ENCODE measurements at regions not wholly inside any gene's neighbourhood (a gene's known extent, or its start where the extent isn't known, plus 50 kb on each side); places are given as distances from the start of the nearest gene placed in this dataset.

GRCh38 chr10:108436096-108436495 lies 1271.6 kb upstream of the SORCS1 start:
- no peak for FAIRE-seq
- Histone ChIP-seq H3K23me2 (ENCODE audit: low read depth, low read length) (no peaks in the 10 kb centered on the region), H3K79me1 (ENCODE audit: low read depth, low read length) (no peaks in the 10 kb centered on the region), H2AK5ac (ENCODE audit: low read depth, low read length) (no peak overlapping the region), H3K4ac (replicated peaks; ENCODE audit: insufficient read length, low read depth, low read length) (no peak overlapping the region), H2BK20ac (ENCODE audit: low read length) (no peak overlapping the region), H2BK15ac (ENCODE audit: low read length) (no peak overlapping the region), H3K4me3 (ENCODE audit: extremely low read depth in 1 of 4, insufficient read depth in 2 of 4, low read depth in 3 of 4, low read length in 4 of 4) (no peak overlapping the region), H3K9me3 (ENCODE audit: insufficient read depth in 2 of 2, low read depth in 1 of 2, low read length in 1 of 2) (no peaks in the 10 kb centered on the region), H3K79me2 (ENCODE audit: control insufficient read depth in 1 of 2, insufficient read depth in 2 of 2, low read length in 2 of 2) (no peaks in the 10 kb centered on the region), H4K91ac (replicated peaks; ENCODE audit: insufficient read length, low read length) (no peak overlapping the region), H3K9ac (replicated peaks in 1 of 4; ENCODE audit: extremely low read depth in 1 of 4, low read depth in 3 of 4, low read length in 3 of 4) (no peak overlapping the region), H3K36me3 (ENCODE audit: control insufficient read depth in 2 of 4, insufficient read depth in 4 of 4, low read length in 3 of 4) (no peaks in the 10 kb centered on the region), H2BK5ac (ENCODE audit: low read depth, low read length) (no peak overlapping the region; the same call in 1 of the 2 replicates), H2BK12ac (ENCODE audit: low read depth, low read length) (no peak overlapping the region), H2AFZ (ENCODE audit: low read length) (no peak overlapping the region), H2BK120ac (replicated peaks; ENCODE audit: low read depth, low read length) (no peak overlapping the region), H3K56ac (replicated peaks; ENCODE audit: insufficient read length, low read depth, low read length) (no peak overlapping the region), H3K4me1 (replicated peaks in 1 of 4; ENCODE audit: control insufficient read depth in 3 of 4, insufficient read depth in 4 of 4, low read length in 3 of 4) (no peaks in the 10 kb centered on the region), H4K5ac (ENCODE audit: insufficient read length, low read depth, low read length) (no peak overlapping the region), H4K20me1 (replicated peaks in 1 of 2; ENCODE audit: control insufficient read depth in 1 of 2, insufficient read depth in 2 of 2, low read length in 2 of 2) (no peaks in the 10 kb centered on the region), H3K4me2 (ENCODE audit: insufficient read depth in 1 of 2, low read depth in 2 of 2, low read length in 2 of 2) (no peak overlapping the region), H3K23ac (ENCODE audit: insufficient read length) (no peak overlapping the region), H3K27ac (ENCODE audit: low read depth, low read length) (no peak overlapping the region), H4K8ac (ENCODE audit: extremely low read depth, insufficient read depth, low read length) (no peak overlapping the region), H3K14ac (ENCODE audit: insufficient read length) (no peak overlapping the region), H3K18ac (ENCODE audit: extremely low read depth, low read length) (no peak overlapping the region), H3K27me3 (replicated peaks in 1 of 4; ENCODE audit: control insufficient read depth in 3 of 4, extremely low read depth in 1 of 4, insufficient read depth in 3 of 4, low read length in 3 of 4) (no peaks in the 10 kb centered on the region)
- CTCF ChIA-PET (ENCODE audit: partially characterized antibody): no interaction called here
- no peak for DNase-seq (ENCODE audit: low read depth in 1 of 2, low spot score in 2 of 2)
- WGBS, 2 experiments (ENCODE audit: extremely low coverage in 1 of 2, insufficient coverage in 1 of 2, insufficient read length in 1 of 2, insufficient replicate concordance in 2 of 2, low coverage in 1 of 2, low lambda C conversion rate in 2 of 2, missing lambda C conversion rate in 1 of 2): 87% methylated on average over 6 of the region's 6 CpGs; no CpG with 5 or more reads in 1 of the 2 experiments
- POLR2A ChIA-PET (ENCODE audit: partially characterized antibody): no interaction called here
- no peak for TF ChIP-seq BACH1 (IDR thresholded peaks at IDR 0.05; ENCODE audit: low read length)
- no peak for TF ChIP-seq SRF (IDR thresholded peaks at IDR 0.05; ENCODE audit: low read depth, low read length)
- no peak for TF ChIP-seq TAF7 (optimal IDR thresholded peaks at IDR 0.05; ENCODE audit: borderline replicate concordance, low read depth, low read length)
- no peak for TF ChIP-seq MAX (IDR thresholded peaks at IDR 0.05)
- no peak for TF ChIP-seq SUZ12 (IDR thresholded peaks at IDR 0.05; ENCODE audit: low read length)
- TF ChIP-seq KDM1A (IDR thresholded peaks at IDR 0.05; ENCODE audit: borderline replicate concordance, low read length): no peak
- no peak for TF ChIP-seq RAD21 (IDR thresholded peaks at IDR 0.05 in 1 of 2, conservative IDR thresholded peaks at IDR 0.05 in 1 of 2; ENCODE audit: low read depth in 2 of 2, low read length in 2 of 2)
- TF ChIP-seq CHD1 (IDR thresholded peaks at IDR 0.05; ENCODE audit: low read depth, low read length): no peak
- TF ChIP-seq EP300 (IDR thresholded peaks at IDR 0.05; ENCODE audit: borderline replicate concordance in 1 of 2, low read depth in 2 of 2, low read length in 2 of 2): no peak
- no peak for TF ChIP-seq TEAD4 (IDR thresholded peaks at IDR 0.05; ENCODE audit: low read depth, low read length)
- TF ChIP-seq NRF1 (IDR thresholded peaks at IDR 0.05; ENCODE audit: low read depth, low read length): no peak
- no peak for TF ChIP-seq ATF2 (IDR thresholded peaks at IDR 0.05; ENCODE audit: low read length)
- TF ChIP-seq CBX5 (IDR thresholded peaks at IDR 0.05; ENCODE audit: low read depth, low read length): no peak
